HG03135 (cell line): ENCODE measurements at regions not wholly inside any gene's neighbourhood (a gene's known extent, or its start where the extent isn't known, plus 50 kb on each side); places are given as distances from the start of the nearest gene placed in this dataset.

Source experiments
- ATAC-seq: cut with Tn5 transposase; IDR thresholded peaks from one replicate; pipeline ENCODE4 v1.9.1; 2021; ENCODE audit warnings: mild to moderate bottlenecking, moderate library complexity; ENCODE audit not compliant: unreplicated experiment

- no peak for ATAC-seq
Observed at GRCh38 chr7:18235819-18236218, 208.2 kb upstream of the PRPS1L1 start.

DNA sequence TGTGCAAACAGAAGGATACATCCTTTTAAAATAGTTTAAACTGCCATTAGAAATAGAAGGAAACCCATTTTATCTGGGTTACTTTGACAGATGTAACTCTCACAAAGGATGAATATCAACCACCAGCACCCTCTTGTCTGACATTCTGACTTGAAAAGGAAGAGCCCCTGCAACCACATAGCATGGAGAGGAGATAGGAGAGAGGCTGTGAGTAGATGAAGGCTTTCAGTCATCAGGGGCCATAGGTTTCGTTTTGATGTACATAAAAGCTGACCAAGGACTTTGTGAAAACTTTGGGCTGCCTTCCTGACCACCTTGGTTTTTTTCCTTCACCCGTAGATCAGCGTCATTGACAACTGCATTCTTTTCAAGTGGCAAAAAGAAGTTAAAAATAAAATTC is 211.6 kb upstream of the PRPS1L1 start:
- ATAC-seq, result no peak

DNA sequence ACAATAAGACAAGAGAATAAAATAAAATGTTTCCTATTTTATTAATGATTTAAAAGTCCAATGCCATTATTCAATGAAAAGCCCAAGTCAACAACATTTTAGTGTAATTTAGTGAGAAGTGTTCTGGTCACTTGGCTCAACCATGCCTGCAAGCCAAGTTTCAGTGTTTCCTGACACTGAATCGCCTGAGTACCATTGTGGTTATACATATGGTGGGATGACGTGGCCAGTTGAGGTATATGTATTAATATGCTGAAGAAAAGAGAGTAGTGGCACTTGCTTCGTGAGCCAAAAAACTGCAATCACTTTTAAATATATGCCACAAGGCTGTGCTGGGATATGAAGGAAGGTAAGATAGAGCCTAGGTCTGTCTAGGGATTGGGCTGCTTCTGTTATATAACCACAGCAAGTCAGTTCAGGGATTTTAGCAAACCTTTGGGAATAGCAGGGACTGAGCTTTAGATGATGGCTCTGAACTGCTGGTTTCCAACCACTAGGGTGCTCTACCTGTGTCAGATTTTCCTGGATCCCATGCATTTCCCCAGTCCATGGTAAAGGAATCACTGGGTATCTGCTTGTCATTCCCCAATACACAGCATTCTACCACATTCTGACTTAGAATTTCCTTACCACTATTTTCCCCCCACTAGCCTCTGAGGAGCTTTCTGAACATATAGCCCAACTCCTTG is 214.0 kb upstream of the PRPS1L1 start:
- no peak for ATAC-seq

DNA sequence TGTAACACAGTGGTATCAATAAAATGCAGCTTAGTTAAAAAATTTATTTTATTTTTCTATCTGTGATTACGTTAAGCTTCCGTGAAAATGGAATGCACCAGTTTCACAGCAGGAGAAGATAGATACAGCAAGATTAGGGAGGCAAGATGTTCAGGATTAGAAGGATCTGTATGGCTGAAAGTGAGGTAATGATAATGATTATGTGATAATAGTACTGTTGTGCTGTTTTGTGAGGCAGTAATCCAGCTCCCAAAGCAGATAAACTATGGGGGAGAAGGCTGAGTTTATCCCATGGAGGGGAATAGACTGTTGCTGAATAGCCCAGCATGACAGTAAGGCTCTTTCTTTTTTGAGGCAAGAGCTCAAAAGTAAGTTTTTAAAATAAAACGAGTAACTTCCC is 216.1 kb upstream of the PRPS1L1 start:
- no peak for ATAC-seq

DNA sequence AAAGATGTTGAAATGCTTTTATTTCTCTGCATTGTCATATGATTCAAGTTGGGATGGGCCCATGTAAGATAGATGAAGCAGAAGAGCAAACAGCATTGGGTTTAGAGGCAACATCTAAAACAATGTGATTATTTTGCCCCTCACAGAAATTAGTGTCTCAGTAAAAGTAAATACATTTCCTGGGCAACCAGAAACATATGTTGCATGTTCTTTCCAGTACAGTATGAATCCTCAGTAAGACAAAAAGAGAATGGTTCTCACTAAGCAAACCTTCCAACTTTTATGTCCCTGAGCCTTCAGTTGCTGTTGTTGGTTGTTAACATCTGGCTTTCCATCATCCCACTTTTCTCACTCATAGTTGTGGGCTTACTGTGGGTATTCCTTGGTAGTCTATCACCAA is 222.5 kb upstream of the PRPS1L1 start:
- no peak for ATAC-seq

DNA sequence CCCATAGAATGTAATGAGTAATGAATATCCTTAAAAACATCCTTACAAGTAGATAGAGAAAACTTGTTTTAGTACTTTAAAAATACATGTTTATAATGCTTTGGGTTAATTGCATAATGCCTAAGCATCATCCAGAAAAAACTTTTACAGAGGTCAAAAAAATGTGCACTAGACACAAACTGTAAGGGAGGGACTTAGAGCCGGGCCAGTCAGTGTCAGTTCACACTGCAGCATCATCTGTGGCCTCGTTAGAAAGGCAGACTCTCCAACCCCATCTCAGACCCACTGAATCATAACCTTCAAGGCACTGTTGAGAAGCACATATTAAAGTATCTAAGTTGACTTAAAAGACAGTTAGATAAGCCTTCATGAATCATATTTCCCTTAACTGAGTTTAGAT is 230.1 kb upstream of the PRPS1L1 start:
- no peak for ATAC-seq

DNA sequence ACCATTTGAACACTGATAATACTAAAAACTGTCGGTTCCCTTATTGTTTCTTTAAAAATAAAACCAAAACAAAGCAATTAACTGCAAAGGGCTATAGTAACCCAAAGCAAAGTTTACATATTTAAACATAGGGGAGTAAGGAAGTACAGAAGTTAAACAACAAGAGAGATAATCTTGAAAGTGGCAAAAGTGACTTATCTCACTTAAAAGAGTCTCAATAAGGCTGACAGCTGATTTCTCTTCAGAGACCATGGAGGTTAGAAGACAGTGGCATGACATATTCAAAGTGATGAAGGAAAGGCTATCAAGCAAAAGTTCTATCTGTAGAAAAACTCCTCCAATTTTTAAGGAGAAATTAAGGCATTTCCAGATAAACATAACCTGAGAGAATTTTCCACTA is 233.5 kb upstream of the HDAC9 start:
- no peak for ATAC-seq

GRCh38 chr7:18265611-18266281 is 229.8 kb upstream of the HDAC9 start:
- no peak for ATAC-seq

DNA sequence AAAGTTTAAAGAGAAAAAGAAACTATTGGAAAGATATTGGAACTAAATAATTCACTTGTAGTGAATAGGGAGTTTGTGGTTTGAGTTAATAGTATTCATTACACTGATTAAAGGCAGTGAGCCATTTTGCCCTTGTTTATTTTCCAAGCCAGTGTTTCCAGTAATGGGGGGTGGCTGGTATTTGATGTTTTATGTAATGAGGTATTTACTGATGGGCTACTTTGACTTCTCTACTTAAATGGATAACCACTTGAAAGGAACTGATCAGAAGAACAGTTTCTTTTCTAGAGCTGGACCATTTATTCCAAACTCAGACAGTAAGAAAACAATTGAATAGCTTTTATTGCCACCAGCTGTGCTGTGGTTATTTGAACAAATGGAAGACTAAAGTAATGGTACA is 227.0 kb upstream of the HDAC9 start:
- no peak for ATAC-seq

DNA sequence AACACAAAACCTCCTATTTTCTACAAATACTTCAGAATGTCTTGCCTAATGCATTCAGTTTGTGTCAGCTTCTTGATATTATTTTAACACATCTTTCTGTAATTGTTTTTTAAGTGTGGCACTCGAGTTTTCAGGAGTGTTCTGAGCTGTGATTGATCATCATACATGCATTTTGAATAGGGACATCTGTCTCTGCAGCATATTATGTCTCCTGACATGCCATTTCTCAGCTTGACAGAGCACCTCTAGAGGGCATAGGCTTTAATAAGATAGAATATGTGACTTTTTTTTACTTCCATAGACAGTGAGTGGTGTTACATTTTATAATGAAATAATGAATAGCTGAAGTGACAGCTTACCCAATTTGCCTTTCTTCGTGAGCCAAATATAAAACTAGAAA is 219.2 kb upstream of the HDAC9 start:
- ATAC-seq, result no peak

DNA sequence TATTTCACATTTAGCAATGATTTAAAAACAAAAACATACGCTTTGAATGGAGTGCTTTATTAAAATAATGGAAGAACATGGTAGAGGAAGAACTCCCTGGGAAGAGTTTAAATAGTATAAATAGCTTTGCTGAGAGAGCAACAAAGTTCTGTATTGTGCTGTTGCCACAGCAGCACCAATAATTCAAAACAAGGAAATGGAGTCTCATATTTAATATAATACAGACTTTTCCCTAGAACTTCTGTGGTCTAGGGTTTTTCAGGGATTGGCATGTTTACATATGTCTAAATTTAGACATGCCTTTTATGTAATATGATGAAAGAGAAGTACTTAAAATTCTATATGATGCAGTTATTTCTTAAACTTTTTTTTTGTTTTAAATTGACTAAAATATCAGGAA is 217.2 kb upstream of the HDAC9 start:
- no peak for ATAC-seq

- no peak for ATAC-seq
Observed at GRCh38 chr7:18283045-18283444, 212.5 kb upstream of the HDAC9 start.

DNA sequence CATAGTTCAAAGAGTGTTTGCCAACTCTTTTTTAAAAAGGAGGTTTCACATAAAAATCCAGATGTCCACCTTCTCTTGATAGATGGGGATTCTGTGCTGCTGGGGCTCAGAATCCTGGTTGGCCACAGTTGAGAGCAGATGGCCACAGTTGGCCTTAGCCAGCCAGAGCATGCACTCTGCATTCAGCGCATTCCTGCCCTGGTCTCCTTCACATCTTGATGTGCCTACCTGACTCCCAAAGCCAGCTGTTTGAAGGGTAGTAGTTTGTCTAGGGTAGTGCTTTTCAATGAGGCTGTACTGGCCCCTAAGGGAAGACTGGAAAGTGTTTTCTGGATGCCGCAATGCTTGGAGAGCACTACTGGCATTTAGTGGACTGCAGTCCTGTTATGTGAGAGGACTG is 208.1 kb upstream of the HDAC9 start:
- ATAC-seq, result no peak

- no peak for ATAC-seq
Observed at GRCh38 chr7:18288322-18289037, 207.1 kb upstream of the HDAC9 start.

GRCh38 chr7:18289788-18290187 is 205.8 kb upstream of the HDAC9 start:
- ATAC-seq, result no peak

DNA sequence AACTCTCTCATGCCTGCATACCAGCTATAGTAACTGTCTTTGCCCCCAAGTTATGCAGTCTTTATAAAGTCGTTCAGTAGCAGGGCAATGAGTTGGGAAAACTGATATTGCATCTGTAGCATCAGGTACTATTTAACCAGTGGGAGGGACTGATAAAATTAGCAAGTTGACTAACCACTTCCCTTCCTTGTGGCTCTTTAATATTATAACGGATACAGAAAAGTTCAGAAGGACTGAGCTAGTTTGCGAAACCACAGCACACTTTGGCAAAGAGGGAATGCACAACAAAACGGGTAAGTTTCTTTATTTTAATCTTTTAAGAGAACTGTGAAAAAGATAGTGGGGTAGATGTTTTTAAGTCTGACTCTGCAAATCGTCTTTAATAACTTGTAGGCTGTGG is 205.3 kb upstream of the HDAC9 start:
- ATAC-seq, result peak; percentile 60

- ATAC-seq, result no peak
Observed at GRCh38 chr7:18290865-18291264, 204.7 kb upstream of the HDAC9 start.

DNA sequence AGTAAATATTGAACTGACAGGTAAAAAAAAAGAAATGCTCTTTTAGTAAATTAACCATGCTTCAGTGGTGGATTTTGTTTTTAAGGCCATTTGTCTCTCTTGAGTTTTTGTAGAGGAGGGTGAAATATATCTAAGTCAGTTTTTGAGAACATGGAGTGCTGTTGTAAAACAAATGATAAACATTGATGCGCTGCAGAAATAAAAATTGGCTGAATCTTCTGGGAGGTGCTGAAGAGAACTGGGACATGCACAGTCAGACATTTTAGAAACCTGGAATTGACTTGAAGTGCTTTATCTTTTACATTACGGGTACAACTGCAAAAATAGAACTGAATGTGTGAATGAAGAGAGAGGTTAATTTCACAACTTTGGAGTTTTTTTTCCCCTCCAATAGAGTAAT is 203.0 kb upstream of the HDAC9 start:
- ATAC-seq, result no peak

GRCh38 chr7:18293759-18294158 is 201.8 kb upstream of the HDAC9 start:
- ATAC-seq, result no peak

- no peak for ATAC-seq
Observed at GRCh38 chr7:18294411-18294810, 201.1 kb upstream of the HDAC9 start.

DNA sequence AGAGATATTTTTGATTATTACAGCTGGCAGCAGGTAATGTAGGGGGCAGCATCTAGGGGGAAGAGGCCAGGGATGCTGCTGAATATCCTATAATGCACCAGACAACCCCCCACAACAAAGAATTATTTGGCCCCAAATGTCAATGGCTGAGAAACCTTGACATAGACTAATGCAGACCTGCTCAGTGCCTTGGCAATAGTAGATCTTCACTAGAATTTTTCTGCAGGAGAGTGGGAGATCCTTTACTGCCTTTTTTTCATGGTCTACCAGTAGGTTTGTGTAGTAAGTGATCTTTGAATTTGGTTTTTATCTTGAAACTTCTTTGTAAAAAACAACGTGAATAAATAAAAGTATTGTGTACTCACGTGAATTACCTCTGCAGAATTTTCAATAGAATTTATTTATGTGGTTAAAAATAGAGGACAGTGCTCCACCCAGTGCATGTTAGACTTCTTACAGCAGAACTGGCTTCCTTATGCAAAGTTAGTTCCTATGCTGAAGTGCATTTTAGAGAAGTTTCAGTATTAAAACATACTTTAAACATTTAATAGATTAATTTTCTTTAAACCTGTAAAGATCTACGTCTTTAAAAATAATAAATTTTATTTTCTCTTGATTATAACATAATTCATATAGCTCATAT is 199.6 kb upstream of the HDAC9 start:
- ATAC-seq, result no peak

- no peak for ATAC-seq
Observed at GRCh38 chr7:18302097-18302496, 193.5 kb upstream of the HDAC9 start.
